NCI-H524 (cell line): ENCODE measurements at regions not wholly inside any gene's neighbourhood (a gene's known extent, or its start where the extent isn't known, plus 50 kb on each side); places are given as distances from the start of the nearest gene placed in this dataset.
A peak's percentile ranks its signal among the peaks of the same experiment; 100 is the strongest.

Experiments used
- DNase-seq, 2 experiments: peaks; one replicate each; lab custom pipeline; 2025; lab: John Stamatoyannopoulos, UW

DNA sequence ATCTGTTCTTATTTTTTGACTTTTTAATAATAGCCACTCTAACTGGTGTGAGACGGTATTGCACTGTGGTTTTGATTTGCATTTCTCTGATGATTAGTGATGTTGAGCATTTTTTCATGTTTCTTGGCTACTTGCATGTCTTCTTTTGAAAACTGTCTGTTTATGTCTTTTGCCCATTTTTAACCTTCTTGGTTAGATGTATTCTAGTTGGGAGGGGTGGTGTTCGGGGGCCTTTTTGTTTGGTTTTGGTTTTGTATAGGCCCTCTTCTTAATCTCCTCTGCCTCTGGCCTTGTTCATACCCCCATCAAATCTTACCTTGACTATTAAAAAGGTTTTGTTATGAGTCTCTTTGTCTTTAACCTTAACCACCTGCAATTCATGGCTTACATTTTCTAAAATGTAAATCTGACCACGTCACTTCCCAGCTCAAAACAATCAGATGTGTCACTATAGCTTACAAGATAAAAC, 107.8 kb upstream of the NR4A3 start:
- no peak for DNase-seq

DNA sequence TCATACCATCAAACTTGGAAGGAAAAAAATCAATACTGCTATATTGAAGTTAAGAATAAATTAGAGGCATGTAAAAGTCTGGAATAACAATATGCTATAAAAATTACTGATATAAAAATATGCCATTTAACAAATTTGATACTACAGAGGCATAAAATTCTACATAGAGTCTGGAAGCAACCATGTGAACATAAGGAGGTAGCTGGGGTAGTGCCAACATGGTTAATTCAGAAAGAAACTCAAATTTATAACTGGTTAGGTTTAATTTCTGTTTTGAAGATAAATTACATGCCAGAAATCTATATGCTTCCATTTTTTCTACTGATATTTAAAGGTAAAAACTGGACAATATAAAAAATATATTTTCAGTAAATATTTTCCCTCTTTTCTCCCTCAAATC, 103.1 kb upstream of the NR4A3 start:
- DNase-seq = no peak

GRCh38 chr9:99720455-99721050, 101.1 kb upstream of the NR4A3 start:
- DNase-seq = no peak

DNA sequence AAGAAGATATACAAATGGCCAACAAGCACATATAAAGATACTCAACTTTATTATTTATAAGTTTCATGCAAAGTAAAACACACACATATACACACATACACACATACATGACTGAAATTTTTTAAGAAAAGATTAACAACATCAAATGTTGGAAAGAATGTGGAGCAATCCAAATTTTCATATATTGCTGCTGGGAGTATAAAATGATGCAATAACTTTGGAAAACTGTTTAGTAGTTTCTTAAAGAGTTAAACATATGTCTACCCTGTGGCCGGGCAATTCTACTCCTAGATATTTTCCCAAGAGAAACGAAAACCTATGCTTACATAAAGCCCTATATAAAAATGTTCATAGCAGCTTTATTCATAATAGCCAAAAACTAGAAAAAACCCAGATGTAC, 99.8 kb upstream of the NR4A3 start:
- no peak for DNase-seq

- no peak for DNase-seq
Measured at GRCh38 chr9:99722877-99723276, 98.8 kb upstream of the NR4A3 start.

- DNase-seq = no peak
Measured at GRCh38 chr9:99724640-99725039, 97.0 kb upstream of the NR4A3 start.

- DNase-seq = no peak
Measured at GRCh38 chr9:99725852-99726251, 95.8 kb upstream of the NR4A3 start.

GRCh38 chr9:99726758-99727157, 94.9 kb upstream of the NR4A3 start:
- DNase-seq = no peak

GRCh38 chr9:99730062-99730461, 91.6 kb upstream of the NR4A3 start:
- no peak for DNase-seq

DNA sequence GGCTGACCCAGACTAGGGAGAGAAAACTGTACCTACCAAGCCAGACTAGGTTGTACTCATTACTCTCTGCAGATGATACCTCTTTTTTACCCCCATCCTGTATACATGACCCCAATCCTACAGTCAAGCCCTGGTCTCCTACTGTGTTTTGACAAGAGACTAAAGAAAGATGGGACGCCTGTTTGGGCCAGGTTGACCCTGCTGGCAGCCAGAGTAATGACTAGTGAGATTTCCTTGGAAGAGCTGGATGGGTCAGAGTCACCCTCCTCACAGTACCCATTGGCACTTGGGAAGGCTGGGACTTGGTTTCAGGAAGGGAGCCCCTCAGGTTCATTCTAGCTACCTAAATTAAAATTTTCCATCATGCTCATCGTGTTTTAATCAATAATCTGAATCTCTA, 89.7 kb upstream of the NR4A3 start:
- no peak for DNase-seq

- no peak for DNase-seq
Measured at GRCh38 chr9:99732715-99733114, 89.0 kb upstream of the NR4A3 start.

DNA sequence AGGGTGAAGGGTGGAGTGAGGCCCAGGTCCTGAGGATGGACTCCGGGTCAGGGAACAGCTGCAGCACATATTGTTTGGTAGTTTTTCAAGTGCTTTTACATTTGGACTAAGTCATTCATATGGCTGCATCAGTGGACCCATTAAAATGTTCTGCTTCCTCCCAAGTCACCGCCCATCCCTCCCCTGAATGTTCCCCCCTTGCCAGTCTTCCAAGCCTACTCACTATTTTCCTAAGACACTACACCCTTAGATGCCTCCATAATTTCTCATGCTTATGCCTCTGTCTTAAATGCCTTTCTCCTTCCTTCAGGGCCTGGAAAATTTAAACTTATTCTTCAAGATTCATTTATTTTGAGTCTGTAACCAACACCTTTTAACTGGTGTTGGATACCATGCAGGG, 86.6 kb upstream of the NR4A3 start:
- DNase-seq = no peak

DNA sequence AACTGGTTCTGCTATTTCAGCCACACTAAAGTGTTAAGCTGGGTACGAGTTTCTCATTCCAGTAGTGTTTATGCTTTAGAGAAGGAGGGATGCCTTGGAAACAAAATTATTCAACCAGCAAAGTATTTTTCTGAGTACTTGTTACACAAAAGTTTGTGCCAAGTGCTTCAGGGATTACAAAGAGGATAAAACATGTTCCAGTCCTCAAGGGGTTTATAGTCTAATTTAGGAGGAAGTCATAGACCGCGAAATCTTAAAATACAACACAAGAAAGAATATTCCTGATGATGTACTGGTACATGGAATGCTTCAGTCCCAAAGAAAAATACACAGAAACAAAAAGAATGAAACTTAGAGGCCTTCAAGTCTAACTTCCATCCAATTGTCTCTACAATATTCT, 85.4 kb upstream of the NR4A3 start:
- no peak for DNase-seq

- DNase-seq = no peak
Measured at GRCh38 chr9:99737649-99738048, 84.0 kb upstream of the NR4A3 start.

DNA sequence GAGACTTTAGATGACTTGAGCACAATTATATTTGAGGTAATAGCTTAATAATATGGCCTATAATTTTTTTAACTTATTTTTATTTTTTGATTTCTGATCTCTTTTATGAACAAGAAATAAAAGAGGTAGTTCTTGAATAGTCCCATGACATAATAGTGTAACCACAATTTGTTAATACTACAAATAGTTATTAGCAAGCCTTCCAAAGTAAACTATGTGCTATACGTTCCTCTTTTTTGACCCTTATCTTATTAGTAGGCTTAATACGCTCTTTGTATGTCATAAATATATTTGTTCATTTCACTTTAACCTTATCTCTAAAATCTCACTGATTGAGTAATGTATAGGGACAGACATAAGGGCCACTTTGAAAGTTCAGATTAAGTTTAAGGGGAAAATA, 78.7 kb upstream of the NR4A3 start:
- DNase-seq = no peak

GRCh38 chr9:99743455-99743854, 78.2 kb upstream of the NR4A3 start:
- no peak for DNase-seq

GRCh38 chr9:99744132-99744531, 77.6 kb upstream of the NR4A3 start:
- peak; percentile 63 to 87 for DNase-seq

DNA sequence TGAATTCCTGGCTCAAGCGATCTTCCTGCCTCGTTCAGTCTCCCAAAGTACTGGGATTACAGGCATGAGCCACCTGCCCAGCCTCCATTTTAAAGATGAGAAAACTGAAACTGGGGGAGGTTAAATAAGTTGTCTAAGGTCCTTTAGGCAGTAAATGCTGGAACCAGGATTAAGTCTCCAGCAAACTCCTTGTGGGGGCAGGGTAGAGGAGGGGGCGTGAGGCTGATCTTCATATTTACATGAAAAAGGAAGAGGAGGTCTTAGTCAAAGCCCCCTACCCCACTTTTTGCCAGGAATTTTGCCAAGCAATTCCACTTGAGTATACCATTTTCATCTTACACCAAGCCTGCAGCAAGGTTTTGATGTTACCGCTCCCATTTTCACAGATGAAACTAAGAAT, 76.6 kb upstream of the NR4A3 start:
- peak in 1 of 2 experiments; percentile 62 for DNase-seq

DNA sequence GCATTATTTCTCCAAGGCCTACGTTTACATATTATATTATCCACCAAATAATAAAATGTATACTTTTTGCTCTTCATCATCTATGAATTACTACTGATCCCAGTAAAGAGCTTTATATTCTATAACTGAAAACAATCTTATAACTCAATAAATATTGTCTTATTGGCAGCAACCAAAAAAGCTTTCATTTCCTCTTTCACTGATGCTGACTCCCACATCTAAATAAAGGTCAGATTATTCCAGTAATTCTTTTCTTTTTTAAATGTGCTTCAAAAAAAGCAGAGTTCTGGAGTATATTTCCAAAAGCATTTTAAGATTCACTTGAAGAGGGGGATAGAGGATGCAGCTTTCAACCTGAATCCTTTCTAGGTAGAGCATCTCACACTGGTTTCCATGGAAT, 75.3 kb upstream of the NR4A3 start:
- DNase-seq = no peak

- no peak for DNase-seq
Measured at GRCh38 chr9:99748266-99748665, 73.4 kb upstream of the NR4A3 start.

- DNase-seq = peak in 1 of 2 experiments; percentile 17
Measured at GRCh38 chr9:99748676-99749075, 73.0 kb upstream of the NR4A3 start.

DNA sequence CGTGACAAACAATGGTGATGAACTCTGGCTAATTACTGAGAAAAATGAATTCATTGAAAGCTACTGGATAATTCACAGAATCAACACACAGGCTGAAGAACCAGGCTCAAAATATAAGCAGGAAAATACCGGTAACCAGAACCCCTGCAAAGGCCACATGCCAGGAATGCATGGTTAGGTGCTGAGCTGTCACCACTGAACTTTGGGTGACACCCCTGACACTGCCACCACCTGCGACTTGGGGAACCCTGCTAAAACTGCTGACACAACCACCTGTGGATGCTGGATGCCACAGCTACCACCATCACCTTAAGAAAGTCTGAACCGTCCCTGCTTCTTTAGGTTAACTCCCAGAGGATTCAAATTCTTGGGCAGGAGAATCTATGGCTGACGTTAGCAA, 72.0 kb upstream of the NR4A3 start:
- DNase-seq = no peak

GRCh38 chr9:99750526-99750925, 71.2 kb upstream of the NR4A3 start:
- no peak for DNase-seq

GRCh38 chr9:99752417-99753109, 69.1 kb upstream of the NR4A3 start:
- no peak for DNase-seq
